Ishikawa (cell line): ENCODE measurements at regions not wholly inside any gene's neighbourhood (a gene's known extent, or its start where the extent isn't known, plus 50 kb on each side); places are given as distances from the start of the nearest gene placed in this dataset.

Source experiments
- CEBPB ChIP-seq: IDR thresholded peaks from 2 replicates; pipeline ENCODE4 v1.6.1; 2012
- CREB1 ChIP-seq: IDR thresholded peaks from 2 replicates; pipeline ENCODE4 v1.6.1; 2012; ENCODE audit warnings: low read depth
- EGR1 ChIP-seq: IDR thresholded peaks from 2 replicates; pipeline ENCODE4 v1.6.1; 2012
- EP300 ChIP-seq: IDR thresholded peaks from 2 replicates; pipeline ENCODE4 v1.6.1; 2012; ENCODE audit warnings: borderline replicate concordance
- RAD21 ChIP-seq: IDR thresholded peaks from 2 replicates; pipeline ENCODE4 v1.6.1; 2012; ENCODE audit warnings: low read depth
- TAF1 ChIP-seq: IDR thresholded peaks from 2 replicates; pipeline ENCODE4 v1.6.1; 2012; ENCODE audit warnings: low read depth, mild to moderate bottlenecking
- YY1 ChIP-seq: IDR thresholded peaks from 2 replicates; pipeline ENCODE4 v1.6.1; 2012; ENCODE audit warnings: low read depth
- ZBTB7A ChIP-seq: IDR thresholded peaks from 2 replicates; pipeline ENCODE4 v1.6.1; 2012; ENCODE audit warnings: low read depth
- TF ChIP-seq, protein P1 (sequence below): IDR thresholded peaks from 2 replicates; pipeline ENCODE4 v1.6.1; 2012; ENCODE audit warnings: low read depth, mild to moderate bottlenecking
- TF ChIP-seq, protein P2 (sequence below): IDR thresholded peaks from 2 replicates; pipeline ENCODE4 v1.6.1; 2012

DNA sequence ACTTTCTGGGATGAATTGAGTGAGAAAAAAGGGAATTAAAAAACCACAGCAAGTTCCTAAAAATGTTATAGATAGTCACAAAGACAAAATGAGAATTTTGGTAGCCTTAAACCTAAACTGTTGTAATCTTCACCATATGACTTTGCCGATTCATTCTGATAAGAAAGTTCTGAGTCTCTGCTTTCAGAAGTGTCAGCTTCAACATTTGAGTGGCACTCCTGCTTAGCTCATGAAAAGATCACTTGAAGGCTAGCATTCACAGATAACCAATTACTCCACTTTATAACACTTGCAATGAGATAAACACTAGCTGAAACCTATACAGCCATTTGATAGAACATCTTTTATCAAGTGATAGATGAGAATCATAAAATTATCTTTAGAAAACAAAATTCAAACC is 288.1 kb upstream of the POU1F1 start:
- no peak for TF ChIP-seq RAD21
- TF ChIP-seq, protein P1, sequence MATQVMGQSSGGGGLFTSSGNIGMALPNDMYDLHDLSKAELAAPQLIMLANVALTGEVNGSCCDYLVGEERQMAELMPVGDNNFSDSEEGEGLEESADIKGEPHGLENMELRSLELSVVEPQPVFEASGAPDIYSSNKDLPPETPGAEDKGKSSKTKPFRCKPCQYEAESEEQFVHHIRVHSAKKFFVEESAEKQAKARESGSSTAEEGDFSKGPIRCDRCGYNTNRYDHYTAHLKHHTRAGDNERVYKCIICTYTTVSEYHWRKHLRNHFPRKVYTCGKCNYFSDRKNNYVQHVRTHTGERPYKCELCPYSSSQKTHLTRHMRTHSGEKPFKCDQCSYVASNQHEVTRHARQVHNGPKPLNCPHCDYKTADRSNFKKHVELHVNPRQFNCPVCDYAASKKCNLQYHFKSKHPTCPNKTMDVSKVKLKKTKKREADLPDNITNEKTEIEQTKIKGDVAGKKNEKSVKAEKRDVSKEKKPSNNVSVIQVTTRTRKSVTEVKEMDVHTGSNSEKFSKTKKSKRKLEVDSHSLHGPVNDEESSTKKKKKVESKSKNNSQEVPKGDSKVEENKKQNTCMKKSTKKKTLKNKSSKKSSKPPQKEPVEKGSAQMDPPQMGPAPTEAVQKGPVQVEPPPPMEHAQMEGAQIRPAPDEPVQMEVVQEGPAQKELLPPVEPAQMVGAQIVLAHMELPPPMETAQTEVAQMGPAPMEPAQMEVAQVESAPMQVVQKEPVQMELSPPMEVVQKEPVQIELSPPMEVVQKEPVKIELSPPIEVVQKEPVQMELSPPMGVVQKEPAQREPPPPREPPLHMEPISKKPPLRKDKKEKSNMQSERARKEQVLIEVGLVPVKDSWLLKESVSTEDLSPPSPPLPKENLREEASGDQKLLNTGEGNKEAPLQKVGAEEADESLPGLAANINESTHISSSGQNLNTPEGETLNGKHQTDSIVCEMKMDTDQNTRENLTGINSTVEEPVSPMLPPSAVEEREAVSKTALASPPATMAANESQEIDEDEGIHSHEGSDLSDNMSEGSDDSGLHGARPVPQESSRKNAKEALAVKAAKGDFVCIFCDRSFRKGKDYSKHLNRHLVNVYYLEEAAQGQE: no peak
- no peak for TF ChIP-seq YY1
- no peak for TF ChIP-seq TAF1
- no peak for TF ChIP-seq ZBTB7A
- no peak for TF ChIP-seq CREB1
- TF ChIP-seq, protein P2, sequence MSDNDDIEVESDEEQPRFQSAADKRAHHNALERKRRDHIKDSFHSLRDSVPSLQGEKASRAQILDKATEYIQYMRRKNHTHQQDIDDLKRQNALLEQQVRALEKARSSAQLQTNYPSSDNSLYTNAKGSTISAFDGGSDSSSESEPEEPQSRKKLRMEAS: no peak
- TF ChIP-seq CEBPB: no peak
- TF ChIP-seq EP300: no peak
- no peak for TF ChIP-seq EGR1
